ENCODE measurements at regions not wholly inside any gene's neighbourhood (a gene's known extent, or its start where the extent isn't known, plus 50 kb on each side); places are given as distances from the start of the nearest gene placed in this dataset.

GRCh38 chr10:107687701-107688100, 523.2 kb upstream of the SORCS1 start:
- no peaks in the 10 kb centered on the region for H3K79me1 ChIP-seq (ENCODE audit: insufficient read depth, low read depth, low read length, poor library complexity, severe bottlenecking)
- H3K4me1 ChIP-seq (ENCODE audit: insufficient read depth, low read length) = no peaks in the 10 kb centered on the region
- TF ChIP-seq CTCF (conservative IDR thresholded peaks at IDR 0.05) = no peak
- DNase-seq = no peak
- H2BK120ac ChIP-seq (ENCODE audit: low read depth, low read length, poor library complexity, severe bottlenecking) = no peak overlapping the region
- H4K8ac ChIP-seq (replicated peaks; ENCODE audit: insufficient read length, low read depth, low read length) = no peak overlapping the region
- no peaks in the 10 kb centered on the region for H3K27me3 ChIP-seq (ENCODE audit: insufficient read depth, low read length)
- H3K79me2 ChIP-seq (ENCODE audit: insufficient read depth, low read length) = no peaks in the 10 kb centered on the region
- H3K4me3 Mint-ChIP-seq = no peak overlapping the region
- no peak overlapping the region for H3K23ac ChIP-seq (ENCODE audit: insufficient read length, low read depth, low read length)
- no peak overlapping the region for H3K4ac ChIP-seq (ENCODE audit: low read depth, low read length)
- no peak overlapping the region for H2BK15ac ChIP-seq (ENCODE audit: low read depth, low read length)
- no peak overlapping the region for H4K91ac ChIP-seq (ENCODE audit: insufficient read length, low read depth, low read length)
- peaks cover 5 to 9% of the 10 kb centered on the region in 2 experiments; a peak in 3 of 4 replicates for H3K4me1 Mint-ChIP-seq
- H3K23me2 ChIP-seq (ENCODE audit: insufficient read length, low read depth, low read length, poor library complexity, severe bottlenecking) = no peaks in the 10 kb centered on the region
- H2BK20ac ChIP-seq (ENCODE audit: low read depth, low read length, poor library complexity, severe bottlenecking) = no peak overlapping the region
- no peaks in the 10 kb centered on the region for H3K36me3 Mint-ChIP-seq (ENCODE audit: insufficient read depth in 1 of 3, low read depth in 3 of 3)
- H2AK5ac ChIP-seq (ENCODE audit: insufficient read length, low read length) = no peak overlapping the region
- H3K4me2 ChIP-seq (ENCODE audit: insufficient read depth, insufficient read length, low read length) = no peak overlapping the region
- H4K5ac ChIP-seq (ENCODE audit: insufficient read length, low read depth, low read length) = no peak overlapping the region
- H3K56ac ChIP-seq (ENCODE audit: insufficient read length, low read depth, low read length) = no peak overlapping the region
- no peak overlapping the region for H2BK12ac ChIP-seq (ENCODE audit: insufficient read length, low read depth, low read length)
- H3K18ac ChIP-seq (ENCODE audit: insufficient read length, low read depth, low read length) = no peak overlapping the region
- H3K14ac ChIP-seq (ENCODE audit: insufficient read depth, low read length) = no peak overlapping the region
- no CpG with 5 or more reads among the region's 2 CpGs for WGBS (ENCODE audit: extremely low coverage, insufficient read length, low lambda C conversion rate)
- no peaks in the 10 kb centered on the region for H3K27me3 Mint-ChIP-seq (ENCODE audit: low read depth)
- H3K9ac ChIP-seq (ENCODE audit: extremely low read depth, insufficient read length, low read length) = no peak overlapping the region
- no peaks in the 10 kb centered on the region for H3K9me3 ChIP-seq (ENCODE audit: control insufficient read depth, low read depth, low read length)
- H2AFZ ChIP-seq (ENCODE audit: low read length) = no peak overlapping the region
- H2BK5ac ChIP-seq (ENCODE audit: insufficient read length, low read length) = no peak overlapping the region
- no peak overlapping the region for H3K27ac ChIP-seq (ENCODE audit: insufficient read length, low read depth, low read length)
- H4K20me1 ChIP-seq (ENCODE audit: control insufficient read depth, insufficient read depth, insufficient read length) = no peaks in the 10 kb centered on the region
- no peak overlapping the region; a peak in 1 of 7 replicates for H3K27ac Mint-ChIP-seq
- H3T11ph ChIP-seq (ENCODE audit: low read length) = no peak overlapping the region
- H3K9me3 Mint-ChIP-seq = no peaks in the 10 kb centered on the region

All from H9 (cell line).